HG03097 (cell line): ENCODE measurements at regions not wholly inside any gene's neighbourhood (a gene's known extent, or its start where the extent isn't known, plus 50 kb on each side); places are given as distances from the start of the nearest gene placed in this dataset.

ENCODE experiments used
- ATAC-seq: cut with Tn5 transposase; IDR thresholded peaks from one replicate; pipeline ENCODE4 v1.9.1; 2021; ENCODE audit not compliant: unreplicated experiment, low FRiP score

DNA sequence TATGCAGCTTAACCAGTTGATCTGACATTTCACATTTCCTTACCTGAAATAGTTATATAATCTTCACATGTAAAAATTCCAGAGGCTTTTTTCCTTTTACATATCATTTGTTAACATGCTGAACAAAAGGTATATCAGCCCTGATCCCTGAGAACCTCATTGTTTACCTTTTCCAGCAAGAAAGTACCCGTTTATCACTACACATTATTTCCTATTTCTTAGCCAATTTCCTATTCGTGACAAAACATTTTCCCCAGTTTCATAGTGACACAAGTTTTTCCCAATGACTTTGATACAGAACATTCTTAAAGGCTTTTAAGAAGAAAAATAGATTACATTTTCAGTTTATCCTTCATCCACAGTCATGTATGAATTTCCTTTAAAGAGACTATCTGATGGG is 86.6 kb upstream of the DKK2 start:
- ATAC-seq = no peak

DNA sequence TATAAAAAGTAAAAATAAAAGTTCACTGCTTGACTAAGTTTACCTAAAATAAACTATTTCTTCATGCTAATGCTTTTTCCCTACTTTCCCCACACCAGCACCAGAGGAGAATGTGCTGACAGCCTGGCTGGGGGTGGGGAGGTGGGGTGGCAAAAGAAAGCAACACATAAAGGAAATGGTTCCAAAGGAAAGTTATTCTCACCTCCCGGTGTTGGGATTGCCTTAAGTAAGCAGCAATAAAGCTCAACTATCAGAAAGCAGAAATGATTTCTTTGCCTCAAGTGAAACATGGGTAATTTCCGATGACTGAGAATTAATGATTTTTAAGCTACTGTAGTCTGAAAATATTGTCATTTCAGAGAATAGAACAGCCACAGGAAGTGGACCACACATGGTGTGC is 84.5 kb upstream of the DKK2 start:
- no peak for ATAC-seq

GRCh38 chr4:107117726-107118125 is 81.6 kb upstream of the DKK2 start:
- ATAC-seq = no peak

DNA sequence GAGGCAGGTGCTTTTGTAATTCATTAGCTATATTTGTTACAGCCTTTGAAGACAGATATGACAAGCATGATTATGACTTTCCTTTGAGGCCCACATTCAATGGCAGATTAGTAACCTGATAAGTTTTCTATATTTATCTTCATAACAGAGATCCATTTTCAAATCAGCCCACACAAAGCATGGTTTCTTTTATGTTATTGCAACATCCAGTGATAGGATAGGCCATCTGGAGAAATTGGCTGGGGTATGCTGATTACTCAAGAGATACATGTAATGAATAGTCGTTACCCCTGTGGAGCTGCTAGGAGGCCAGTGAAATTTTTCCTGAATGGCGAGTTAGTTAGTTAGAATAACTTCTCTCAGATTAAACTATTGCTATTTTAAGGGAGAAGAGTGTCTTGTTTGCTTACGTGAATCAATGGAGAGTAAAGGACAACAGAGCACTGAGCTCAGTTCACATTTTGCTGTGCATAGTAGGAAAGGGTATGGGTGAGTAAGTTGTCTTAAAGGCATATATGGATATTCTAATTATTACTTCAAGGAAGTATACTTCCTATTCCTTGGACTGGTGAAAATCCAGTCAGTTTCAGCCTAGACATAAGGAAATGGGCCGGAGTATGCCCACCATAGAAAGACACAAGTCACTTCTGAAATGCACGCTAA is 79.2 kb upstream of the DKK2 start:
- ATAC-seq = no peak

GRCh38 chr4:107114059-107114458 is 77.9 kb upstream of the DKK2 start:
- no peak for ATAC-seq

GRCh38 chr4:107098401-107098800 is 62.3 kb upstream of the DKK2 start:
- ATAC-seq = no peak

- ATAC-seq = no peak
These were observed 58.9 kb upstream of the DKK2 start for GRCh38 chr4:107094976-107095375.

DNA sequence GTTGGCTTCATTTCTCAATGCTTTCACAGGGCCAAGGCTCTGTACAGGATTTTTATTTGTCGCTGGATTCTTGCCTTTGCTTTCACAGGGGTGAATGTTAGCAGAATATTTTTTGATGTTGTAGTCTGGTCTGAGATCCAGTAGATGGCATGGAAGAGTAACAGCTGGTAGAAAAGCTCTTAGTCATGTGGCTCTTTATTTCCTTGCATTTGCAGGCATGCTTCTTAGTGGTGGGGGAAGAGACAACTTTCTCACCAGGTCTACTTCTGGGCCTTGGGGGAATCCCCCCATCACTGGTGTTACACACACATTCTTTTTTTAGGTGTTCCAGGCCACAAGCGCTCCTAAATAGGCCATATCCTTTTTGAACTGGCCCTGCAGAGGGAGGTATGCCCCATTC is 58.2 kb upstream of the DKK2 start:
- ATAC-seq = no peak
